CD4-positive, alpha-beta T cell treated with Interleukin-4 for 4 hours (primary cell): ENCODE measurements at regions not wholly inside any gene's neighbourhood (a gene's known extent, or its start where the extent isn't known, plus 50 kb on each side); places are given as distances from the start of the nearest gene placed in this dataset.

ENCODE experiments used
- DNase-seq: peaks from one replicate; pipeline ENCODE4 v3.0.0-alpha.2; 2020

GRCh38 chr6:26198722-26199056 is 111.5 kb downstream of the HFE start:
- no peak for DNase-seq

- DNase-seq, result peak; percentile 96
These were observed 112.0 kb downstream of the HFE start for GRCh38 chr6:26199057-26199772.

DNA sequence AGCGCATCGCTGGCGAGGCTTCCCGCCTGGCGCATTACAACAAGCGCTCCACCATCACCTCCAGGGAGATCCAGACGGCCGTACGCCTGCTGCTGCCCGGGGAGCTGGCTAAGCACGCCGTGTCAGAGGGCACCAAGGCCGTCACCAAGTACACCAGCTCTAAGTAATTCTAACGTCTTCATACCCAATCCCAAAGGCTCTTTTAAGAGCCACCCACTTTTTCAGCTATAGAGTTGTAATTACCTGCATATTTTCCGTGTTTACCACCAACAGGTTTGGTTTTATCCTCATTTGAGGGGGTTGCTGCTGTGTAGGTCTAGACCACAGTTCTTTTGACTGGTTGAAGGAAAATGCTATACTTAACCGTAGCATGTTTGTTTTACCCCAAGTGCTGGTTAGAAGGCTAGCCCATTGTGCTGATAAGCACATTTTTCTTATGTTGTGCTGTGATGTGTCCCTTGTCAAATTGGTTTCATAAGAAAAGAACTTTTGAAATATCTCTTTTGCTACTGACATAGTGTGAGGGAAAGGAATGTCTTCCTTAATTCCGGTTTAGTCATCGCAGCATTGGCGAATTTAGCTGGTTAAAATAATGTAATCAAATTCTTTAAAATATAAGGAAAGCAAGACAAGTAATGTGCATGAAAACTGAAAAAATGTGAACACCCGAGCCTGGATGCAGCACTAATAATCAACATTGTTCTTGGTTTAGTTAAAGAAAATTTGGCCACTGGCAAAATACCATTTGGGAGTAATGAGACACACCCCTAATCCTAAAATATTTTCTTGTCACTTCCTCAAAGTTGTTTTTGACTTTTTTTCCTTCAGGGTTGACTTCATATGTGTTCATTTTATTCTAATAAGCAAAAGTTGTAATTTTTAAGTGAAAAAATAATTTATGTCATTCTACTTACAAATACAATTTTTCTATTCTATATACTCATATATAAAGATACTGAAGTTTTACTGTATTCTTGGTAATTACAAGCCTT is 112.8 kb downstream of the HFE start:
- DNase-seq, result peak; percentile 36

DNA sequence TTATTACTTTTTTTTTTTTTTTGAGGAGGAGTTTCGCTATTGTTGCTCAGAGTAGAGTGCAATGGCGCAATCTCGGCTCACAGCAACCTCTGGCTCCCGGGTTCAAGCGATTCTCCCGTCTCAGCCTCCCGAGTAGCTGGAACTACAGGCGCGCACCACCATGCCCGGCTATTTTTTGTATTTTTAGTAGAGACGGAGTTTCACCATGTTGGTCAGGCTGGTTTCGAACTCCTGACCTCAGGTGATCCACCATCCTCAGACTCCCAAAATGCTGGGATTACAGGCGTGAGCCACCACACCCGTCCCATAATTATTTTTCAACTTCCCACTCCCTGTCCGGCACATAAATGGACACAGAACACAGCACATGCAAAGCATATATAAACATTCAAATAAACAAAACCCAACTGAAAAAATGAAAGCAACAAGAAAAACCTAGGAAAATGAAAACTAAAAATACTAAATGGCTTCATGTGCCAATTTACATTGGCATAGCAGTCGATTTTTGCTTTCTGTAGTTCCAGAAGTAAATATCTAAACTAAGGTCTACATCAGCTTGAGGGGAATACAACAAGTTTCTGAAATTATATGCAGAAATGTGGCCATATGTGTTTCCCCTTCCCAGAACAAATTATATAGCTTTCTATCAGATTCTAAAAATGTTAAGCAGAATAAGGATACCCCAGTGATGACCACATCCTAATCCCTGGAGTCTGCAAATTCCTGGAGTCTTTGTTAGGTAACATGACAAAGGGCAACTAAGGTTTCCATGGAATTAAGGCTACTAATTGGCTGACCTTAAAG is 113.9 kb downstream of the HFE start:
- DNase-seq, result no peak

GRCh38 chr6:26202201-26202611 is 115.0 kb downstream of the HFE start:
- DNase-seq, result no peak

- DNase-seq, result no peak
These were observed 115.8 kb downstream of the HFE start for GRCh38 chr6:26202811-26203583.

GRCh38 chr6:26204332-26205160 is 117.3 kb downstream of the HFE start:
- peak; percentile 95 for DNase-seq

DNA sequence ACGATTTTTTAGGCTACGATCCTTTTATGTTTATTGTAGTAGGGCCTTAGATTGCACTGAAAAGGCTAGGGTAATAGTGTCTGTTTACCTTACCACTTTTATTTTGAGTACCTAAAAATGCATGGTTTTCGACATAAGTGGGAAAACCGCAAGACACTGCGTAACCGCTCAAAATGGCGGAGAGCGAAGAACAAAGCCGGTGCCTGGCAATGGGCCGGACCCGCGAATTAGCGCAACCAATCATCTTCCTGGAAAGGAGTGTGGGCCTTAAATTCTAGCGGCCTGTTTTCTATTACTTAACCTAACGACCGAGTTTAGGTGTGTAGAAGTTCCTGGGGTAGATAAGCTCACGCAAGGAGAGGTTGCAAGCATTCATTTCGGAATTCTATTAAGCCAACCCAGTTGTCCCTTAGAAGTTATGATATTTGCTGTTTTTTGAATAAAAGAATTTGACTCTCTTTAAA is 118.0 kb downstream of the HFE start:
- peak; percentile 91 for DNase-seq

DNA sequence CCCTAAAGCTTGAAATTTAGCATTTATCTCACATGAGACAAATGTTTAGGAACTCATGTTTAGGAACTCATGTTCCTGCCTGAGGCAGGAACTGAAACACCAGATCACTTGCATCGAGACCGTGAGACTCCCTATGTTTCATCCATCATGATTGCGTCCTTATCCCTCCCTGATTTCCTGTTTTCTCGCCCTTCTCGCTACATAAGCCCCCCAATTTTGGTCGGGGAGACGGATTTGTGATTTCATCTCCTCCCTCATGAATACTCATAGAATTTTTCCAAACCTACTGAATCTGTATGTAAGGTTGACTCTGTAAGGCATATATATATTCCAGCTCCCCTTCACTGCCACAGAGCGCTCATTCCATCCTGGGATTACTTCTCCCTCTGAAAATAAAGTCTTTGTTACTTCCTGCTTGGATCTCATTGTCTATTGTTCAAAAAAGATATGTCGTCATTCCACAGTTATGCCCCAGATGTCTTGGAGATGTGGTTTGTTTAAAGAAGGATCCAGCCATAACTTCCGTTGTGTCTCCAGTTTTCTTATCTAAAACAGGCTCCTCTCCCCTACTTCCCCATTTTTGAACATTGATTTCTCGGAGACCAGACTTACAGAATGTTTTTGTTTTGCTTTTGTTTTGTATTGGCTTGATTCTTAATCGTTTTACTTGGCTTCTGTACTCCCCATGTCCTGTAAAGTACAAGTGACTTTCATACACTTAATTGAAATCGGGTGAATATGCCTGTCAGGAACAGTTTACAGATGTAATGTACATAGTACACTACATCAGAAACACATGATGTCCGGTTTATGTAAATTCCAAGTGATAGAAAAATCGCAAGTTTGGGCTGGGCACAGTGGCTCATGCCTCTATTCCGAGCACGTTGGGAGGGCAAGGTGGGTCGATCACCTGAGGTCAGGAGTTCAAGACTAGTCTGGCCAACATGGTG is 118.7 kb downstream of the HFE start:
- no peak for DNase-seq

DNA sequence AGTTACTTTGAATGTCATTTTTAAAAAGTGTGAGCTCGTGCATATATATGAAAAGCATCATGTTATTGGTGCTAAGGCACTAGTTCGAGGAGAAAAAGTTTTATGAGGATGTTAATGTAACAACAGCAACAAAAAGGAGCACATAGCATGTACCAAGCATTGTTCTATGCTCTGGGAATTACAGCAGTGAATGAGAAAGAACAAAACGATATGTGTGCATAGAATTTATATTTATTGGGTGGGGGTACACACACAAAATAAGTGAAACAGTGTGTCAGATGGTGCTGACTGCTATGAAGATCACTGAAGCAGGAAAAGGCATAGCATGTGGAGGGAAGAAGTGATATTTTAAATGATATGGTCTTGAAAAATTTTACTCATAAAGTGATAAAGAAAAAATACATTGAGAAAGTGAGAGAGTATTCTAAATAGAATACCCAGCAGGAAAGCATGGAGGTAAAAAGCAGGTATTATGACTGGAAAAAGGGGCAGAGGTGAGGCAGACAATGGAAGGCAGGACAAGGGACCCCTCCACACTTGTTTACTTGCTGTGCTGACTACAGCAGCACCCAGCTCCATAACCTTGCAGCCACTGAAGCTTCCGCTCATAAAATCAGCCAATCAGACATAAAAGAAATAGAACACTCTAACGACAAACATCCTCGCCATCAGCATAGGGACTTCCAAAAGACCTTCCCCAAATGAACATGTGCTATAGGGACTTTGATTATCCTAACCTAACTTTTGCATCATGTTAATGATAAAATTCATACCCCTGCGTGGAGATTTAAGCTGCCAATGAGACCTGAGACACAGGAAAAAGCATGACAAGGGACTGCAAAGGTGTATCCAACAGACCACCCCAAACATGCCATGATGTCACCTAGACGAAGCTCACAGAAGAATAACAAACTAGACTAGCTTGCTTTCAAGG is 119.9 kb downstream of the HFE start:
- DNase-seq, result no peak

DNA sequence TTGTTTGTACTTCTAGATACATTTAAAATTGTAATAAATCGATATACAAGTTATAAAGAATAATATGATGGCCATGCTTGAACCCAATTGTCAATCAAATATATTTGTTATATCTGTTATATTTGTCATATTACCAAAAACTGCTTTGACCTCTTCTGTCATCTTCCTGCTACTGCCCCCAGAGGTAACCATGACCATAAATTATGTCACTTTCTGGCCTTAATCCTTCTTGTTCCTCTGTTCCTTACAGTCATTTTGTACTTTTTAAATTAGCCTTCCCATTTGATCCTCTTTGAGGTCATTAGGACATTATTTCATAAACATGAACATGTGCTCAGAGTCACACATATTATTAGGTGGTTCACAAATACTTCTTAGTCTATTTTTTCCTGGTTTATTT is 124.7 kb downstream of the HFE start:
- no peak for DNase-seq

DNA sequence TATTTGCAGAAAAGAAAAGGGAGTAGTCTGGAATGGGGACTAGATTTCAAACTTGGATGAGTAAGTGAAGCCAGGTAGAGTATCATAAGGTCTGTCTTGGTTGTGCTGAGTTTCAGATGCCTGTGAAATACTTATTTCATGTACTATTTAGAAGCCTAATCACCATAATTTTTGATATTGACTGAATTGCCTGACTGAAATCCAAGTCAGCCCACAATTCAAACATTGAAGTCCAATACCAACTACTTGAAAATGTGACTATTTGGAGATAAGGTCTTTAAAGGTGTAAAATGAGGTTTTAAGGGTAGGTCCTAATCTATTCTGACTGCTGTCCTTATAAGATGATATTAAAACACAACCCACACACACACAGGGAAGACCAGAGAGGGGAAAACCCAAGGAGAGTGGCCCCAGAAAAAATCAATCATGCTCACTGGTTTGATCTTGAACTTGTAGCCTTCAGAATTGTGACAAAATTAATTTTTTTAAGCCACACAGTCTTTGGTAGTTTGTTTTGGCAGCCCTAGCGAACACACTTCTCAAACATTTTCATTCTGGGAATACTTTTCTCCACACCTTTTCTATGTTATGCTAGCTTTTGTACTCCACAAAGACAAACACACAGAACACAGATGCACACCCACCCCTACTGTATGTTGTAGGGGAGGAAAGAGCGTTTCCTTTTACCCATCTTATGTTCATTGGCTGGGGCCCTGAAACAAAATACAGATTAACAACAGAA is 126.3 kb downstream of the HFE start:
- no peak for DNase-seq

- DNase-seq, result no peak
These were observed 127.8 kb downstream of the HFE start for GRCh38 chr6:26214803-26215584.

DNA sequence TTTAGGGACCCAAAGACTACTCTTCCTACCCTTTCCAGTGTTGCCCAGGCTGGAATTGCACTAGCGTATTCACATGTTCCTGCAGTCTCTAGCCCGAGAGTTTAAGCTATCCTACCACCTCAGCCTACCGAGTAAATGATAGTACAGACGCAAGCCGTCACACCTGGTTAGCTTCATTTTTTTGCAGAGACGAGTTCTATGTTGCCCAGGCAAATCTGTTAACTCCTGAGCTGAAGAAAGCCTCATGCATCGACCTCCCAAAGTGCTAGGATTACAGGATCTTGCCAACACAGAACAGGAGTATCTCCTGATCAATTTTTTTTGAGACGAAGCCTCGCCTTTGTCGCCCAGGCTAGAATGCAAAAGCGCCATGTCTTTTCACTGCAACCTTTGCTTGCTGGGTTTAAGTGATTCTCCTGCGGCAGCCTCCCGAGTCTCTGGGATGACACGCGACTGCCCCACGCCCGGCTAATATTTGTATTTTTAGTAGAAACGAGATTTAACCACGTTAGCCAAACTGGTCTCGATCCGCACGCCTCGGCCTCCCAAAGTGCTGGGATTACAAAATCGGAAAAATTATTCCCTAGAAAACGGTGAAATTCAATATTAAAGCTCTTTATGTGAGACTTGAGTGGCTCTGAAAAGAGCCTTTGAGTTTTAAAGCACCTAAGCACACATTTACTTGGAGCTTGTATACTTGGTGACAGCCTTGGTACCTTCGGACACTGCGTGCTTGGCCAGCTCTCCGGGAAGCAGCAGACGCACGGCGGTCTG is 128.5 kb downstream of the HFE start:
- DNase-seq, result no peak

GRCh38 chr6:26216359-26216885 is 129.2 kb downstream of the HFE start:
- DNase-seq, result peak; percentile 98
